H1 (cell line): ENCODE measurements at regions not wholly inside any gene's neighbourhood (a gene's known extent, or its start where the extent isn't known, plus 50 kb on each side); places are given as distances from the start of the nearest gene placed in this dataset.

Source experiments
- CTCF ChIA-PET: fragments of 300-600 bp; sonication (Branson Sonifier 250); formaldehyde crosslinking; loops from one replicate; lab custom pipeline; 2021; ENCODE audit not compliant: partially characterized antibody; lab: Charles Lee
- POLR2A ChIA-PET: fragments of 300-600 bp; sonication (Branson Sonifier 250); formaldehyde crosslinking; loops from one replicate; lab custom pipeline; 2021; ENCODE audit warnings: inconsistent platforms; ENCODE audit not compliant: partially characterized antibody; lab: Charles Lee
- DNase-seq, 2 experiments: peaks; one replicate each; pipeline versions ENCODE4 v3.0.0 to v3.0.0-alpha.2; 2010 to 2022; ENCODE audit warnings: low spot score in 2 of 2, low read depth in 1 of 2, mixed read lengths in 1 of 2
- FAIRE-seq: peaks from 2 replicates; lab custom pipeline; 2011; peaks lifted over from hg19 to GRCh38; lab: Jason Lieb, UNC
- H2AFZ ChIP-seq: 2 replicates; pipeline ENCODE4 v1.8.1; 2012; ENCODE audit warnings: low read length, inconsistent platforms
- H2AK5ac ChIP-seq: 2 replicates; pipeline ENCODE4 v1.6.1; 2013; ENCODE audit warnings: low read depth, low read length
- H2BK120ac ChIP-seq: replicated peaks from 2 replicates; pipeline ENCODE3; 2013; ENCODE audit warnings: low read depth, low read length, inconsistent platforms
- H2BK12ac ChIP-seq: 2 replicates; pipeline ENCODE4 v1.6.1; 2013; ENCODE audit warnings: low read depth, low read length
- H2BK15ac ChIP-seq: 2 replicates; pipeline ENCODE4 v1.6.1; 2013; ENCODE audit warnings: low read length
- H2BK20ac ChIP-seq: 2 replicates; pipeline ENCODE4 v1.6.1; 2013; ENCODE audit warnings: low read length
- H2BK5ac ChIP-seq: 2 replicates; pipeline ENCODE4 v1.6.1; 2013; ENCODE audit warnings: low read depth, low read length
- H3K14ac ChIP-seq: 2 replicates; pipeline ENCODE4 v1.6.1; 2013; ENCODE audit warnings: inconsistent platforms; ENCODE audit not compliant: insufficient read length
- H3K18ac ChIP-seq: 2 replicates; pipeline ENCODE4 v1.6.1; 2013; ENCODE audit warnings: low read length; ENCODE audit errors: extremely low read depth
- H3K23ac ChIP-seq: 2 replicates; pipeline ENCODE4 v1.6.1; 2013; ENCODE audit warnings: inconsistent platforms; ENCODE audit not compliant: insufficient read length
- H3K23me2 ChIP-seq: 2 replicates; pipeline ENCODE4 v1.6.1; 2013; ENCODE audit warnings: low read depth, low read length
- H3K27ac ChIP-seq: 2 replicates; pipeline ENCODE4 v1.6.1; 2011; ENCODE audit warnings: low read depth, low read length, inconsistent platforms
- H3K27me3 ChIP-seq, 4 experiments: replicated peaks in 1 of 4; 1 replicate in 1 of 4; 2 replicates in 3 of 4; pipeline versions ENCODE4 v1.6.1 to v1.8.1; 2011 to 2013; ENCODE audit warnings: low read length in 3 of 4, mild to moderate bottlenecking in 3 of 4, inconsistent platforms in 2 of 4, mixed read lengths in 2 of 4, moderate library complexity in 1 of 4; ENCODE audit not compliant: control insufficient read depth in 3 of 4, insufficient read depth in 3 of 4; ENCODE audit errors: extremely low read depth in 1 of 4
- H3K36me3 ChIP-seq, 4 experiments: 2 replicates each; pipeline versions ENCODE4 v1.6.1 to v1.8.1; 2011 to 2013; ENCODE audit warnings: mild to moderate bottlenecking in 4 of 4, low read length in 3 of 4, moderate library complexity in 2 of 4, control low read depth in 1 of 4, inconsistent platforms in 1 of 4; ENCODE audit not compliant: insufficient read depth in 4 of 4, control insufficient read depth in 2 of 4
- H3K4ac ChIP-seq: replicated peaks from 2 replicates; pipeline ENCODE3; 2013; ENCODE audit warnings: low read length, low read depth, mixed read lengths, inconsistent platforms; ENCODE audit not compliant: insufficient read length
- H3K4me1 ChIP-seq, 4 experiments: replicated peaks in 1 of 4; 1 replicate in 1 of 4; 2 replicates in 3 of 4; pipeline versions ENCODE4 v1.6.1 to v1.8.1; 2011 to 2013; ENCODE audit warnings: low read length in 3 of 4, inconsistent platforms in 2 of 4, mixed read lengths in 1 of 4; ENCODE audit not compliant: insufficient read depth in 4 of 4, control insufficient read depth in 3 of 4
- H3K4me2 ChIP-seq, 2 experiments: 2 replicates each; pipeline versions ENCODE4 v1.6.1 to v1.8.1; 2011 to 2013; ENCODE audit warnings: low read depth in 2 of 2, low read length in 2 of 2, control low read depth in 1 of 2, inconsistent platforms in 1 of 2, mild to moderate bottlenecking in 1 of 2; ENCODE audit not compliant: insufficient read depth in 1 of 2
- H3K4me3 ChIP-seq, 4 experiments: fragments of 200-600, 300-600 bp in 1 of 4; sonication (generic), shearing (Covaris generic), sonication (Bioruptor Twin) in 1 of 4; 2 replicates each; pipeline versions ENCODE4 v1.5.1 to v1.8.1; 2011 to 2016; ENCODE audit warnings: low read length in 4 of 4, low read depth in 3 of 4, control low read depth in 2 of 4, inconsistent platforms in 2 of 4, mild to moderate bottlenecking in 2 of 4, mixed read lengths in 1 of 4, moderate library complexity in 1 of 4; ENCODE audit not compliant: insufficient read depth in 2 of 4; ENCODE audit errors: extremely low read depth in 1 of 4
- H3K56ac ChIP-seq: replicated peaks from 2 replicates; pipeline ENCODE3; 2013; ENCODE audit warnings: low read depth, mild to moderate bottlenecking, mixed read lengths, low read length, inconsistent platforms; ENCODE audit not compliant: insufficient read length
- H3K79me1 ChIP-seq: 2 replicates; pipeline ENCODE4 v1.6.1; 2013; ENCODE audit warnings: low read depth, low read length, control low read depth
- H3K79me2 ChIP-seq, 2 experiments: 2 replicates each; pipeline versions ENCODE4 v1.6.1 to v1.8.1; 2012 to 2013; ENCODE audit warnings: low read length in 2 of 2, mild to moderate bottlenecking in 2 of 2, inconsistent platforms in 1 of 2; ENCODE audit not compliant: insufficient read depth in 2 of 2, control insufficient read depth in 1 of 2
- H3K9ac ChIP-seq, 4 experiments: replicated peaks in 1 of 4; 1 replicate in 1 of 4; 2 replicates in 3 of 4; pipeline versions ENCODE4 v1.6.1 to v1.8.1; 2011 to 2013; ENCODE audit warnings: low read depth in 3 of 4, low read length in 3 of 4, control low read depth in 2 of 4, mild to moderate bottlenecking in 2 of 4, moderate library complexity in 2 of 4, inconsistent platforms in 1 of 4; ENCODE audit errors: extremely low read depth in 1 of 4
- H3K9me3 ChIP-seq, 2 experiments: 2 replicates each; pipeline versions ENCODE4 v1.6.1 to v1.8.1; 2012 to 2013; ENCODE audit warnings: mild to moderate bottlenecking in 2 of 2, moderate library complexity in 2 of 2, control low read depth in 1 of 2, inconsistent platforms in 1 of 2, low read depth in 1 of 2, low read length in 1 of 2, mixed read lengths in 1 of 2; ENCODE audit not compliant: insufficient read depth in 2 of 2
- H4K20me1 ChIP-seq, 2 experiments: replicated peaks in 1 of 2; 2 replicates each; pipeline versions ENCODE3 to v1.8.1; 2011 to 2013; ENCODE audit warnings: inconsistent platforms in 2 of 2, low read length in 2 of 2, mild to moderate bottlenecking in 1 of 2; ENCODE audit not compliant: insufficient read depth in 2 of 2, control insufficient read depth in 1 of 2
- H4K5ac ChIP-seq: 2 replicates; pipeline ENCODE4 v1.6.1; 2013; ENCODE audit warnings: low read length, low read depth, mixed read lengths, inconsistent platforms; ENCODE audit not compliant: insufficient read length
- H4K8ac ChIP-seq: 2 replicates; pipeline ENCODE4 v1.8.0; 2013; ENCODE audit warnings: mild to moderate bottlenecking, moderate library complexity, low read length, inconsistent platforms; ENCODE audit not compliant: insufficient read depth; ENCODE audit errors: extremely low read depth
- H4K91ac ChIP-seq: replicated peaks from 2 replicates; pipeline ENCODE3; 2013; ENCODE audit warnings: low read length, mixed read lengths, inconsistent platforms; ENCODE audit not compliant: insufficient read length
- BCL11A ChIP-seq, 2 experiments: IDR thresholded peaks; one replicate each; pipeline ENCODE4 v1.6.1; 2011; ENCODE audit warnings: low read depth in 2 of 2, low read length in 2 of 2, mild to moderate bottlenecking in 2 of 2
- CEBPB ChIP-seq: IDR thresholded peaks from 2 replicates; pipeline ENCODE4 v1.6.1; 2012; ENCODE audit warnings: low read depth, low read length
- CHD1 ChIP-seq: IDR thresholded peaks from 2 replicates; pipeline ENCODE4 v1.6.1; 2012; ENCODE audit warnings: low read depth, low read length, improper control_type of control experiment
- CHD2 ChIP-seq: IDR thresholded peaks from 2 replicates; pipeline ENCODE4 v1.6.1; 2012; ENCODE audit warnings: low read length, improper control_type of control experiment
- CREB1 ChIP-seq: IDR thresholded peaks from 2 replicates; pipeline ENCODE4 v1.6.1; 2012; ENCODE audit warnings: inconsistent platforms
- EP300 ChIP-seq, 2 experiments: IDR thresholded peaks; 1 replicate in 1 of 2; 2 replicates in 1 of 2; pipeline ENCODE4 v1.6.1; 2011 to 2012; ENCODE audit warnings: low read depth in 2 of 2, low read length in 2 of 2, mild to moderate bottlenecking in 2 of 2, borderline replicate concordance in 1 of 2, inconsistent platforms in 1 of 2, moderate library complexity in 1 of 2
- KDM4A ChIP-seq: IDR thresholded peaks from one replicate; pipeline ENCODE4 v1.7.1; 2012; ENCODE audit warnings: low read depth, mild to moderate bottlenecking, moderate library complexity, low read length, inconsistent platforms; ENCODE audit not compliant: severe bottlenecking
- NRF1 ChIP-seq: IDR thresholded peaks from 2 replicates; pipeline ENCODE4 v1.6.1; 2011; ENCODE audit warnings: mild to moderate bottlenecking, low read depth, low read length, improper control_type of control experiment
- PHF8 ChIP-seq: fragments of 200-600 bp; sonication (generic); conservative IDR thresholded peaks from 2 replicates; pipeline ENCODE4 v1.7.1; 2012; ENCODE audit warnings: low read depth, mild to moderate bottlenecking, inconsistent platforms, low read length, moderate library complexity
- RXRA ChIP-seq: IDR thresholded peaks from 2 replicates; pipeline ENCODE4 v1.6.1; 2011; ENCODE audit warnings: low read depth, mild to moderate bottlenecking, low read length, moderate library complexity; ENCODE audit not compliant: insufficient read depth
- SP2 ChIP-seq: IDR thresholded peaks from 2 replicates; pipeline ENCODE4 v1.6.1; 2012; ENCODE audit warnings: mild to moderate bottlenecking, low read length, inconsistent platforms
- TBP ChIP-seq: IDR thresholded peaks from 2 replicates; pipeline ENCODE4 v1.6.1; 2011; ENCODE audit warnings: low read depth, low read length, improper control_type of control experiment
- WGBS, 2 experiments: shearing (Covaris generic) in 1 of 2; methylation state at CpG; one replicate each; pipeline versions ENCODE4 v1.1.6 to v1.1.7; 2013 to 2015; ENCODE audit warnings: low lambda C conversion rate in 2 of 2, mixed read lengths in 2 of 2, inconsistent platforms in 1 of 2, low coverage in 1 of 2, missing lambda C conversion rate in 1 of 2; ENCODE audit not compliant: insufficient replicate concordance in 2 of 2, insufficient coverage in 1 of 2, insufficient read length in 1 of 2; ENCODE audit errors: extremely low coverage in 1 of 2, missing lambda C conversion rate in 1 of 2; 5-methylcytosine and 5-hydroxymethylcytosine counted together

DNA sequence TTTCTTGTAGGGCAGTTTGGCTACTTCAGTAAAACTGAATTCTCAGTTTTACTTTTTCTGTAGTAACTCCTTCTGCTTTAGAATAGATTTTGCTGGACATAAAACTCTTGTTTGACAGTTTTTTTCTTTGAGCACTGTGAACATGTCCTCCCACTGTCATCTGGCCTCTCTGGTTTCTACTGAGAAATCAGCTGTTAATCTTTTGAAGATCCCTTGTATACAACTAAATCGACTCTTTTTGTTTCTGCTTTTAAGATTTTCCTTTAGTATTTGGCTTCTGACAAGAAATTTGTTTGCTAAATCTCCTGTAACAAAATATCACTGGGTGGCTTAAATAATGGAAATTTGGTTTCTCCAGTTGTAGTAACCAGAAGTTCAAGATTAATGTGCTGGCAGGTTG is 570.9 kb upstream of the RAB6C start:
- H3K4me3 ChIP-seq: no peak overlapping the region
- no peak overlapping the region for H3K9ac ChIP-seq
- H3K4me2 ChIP-seq: no peak overlapping the region
- H4K91ac ChIP-seq: no peak overlapping the region
- no peak overlapping the region for H3K14ac ChIP-seq
- no peak overlapping the region for H2AFZ ChIP-seq
- ChIA-PET POLR2A (no interaction called here), CTCF (interaction anchor here (1.0 kb wide), 1 partner anchor 11 kb away, joined by 3 read pairs; no protein-coding TSS in a partner anchor)
- no peak overlapping the region for H2BK5ac ChIP-seq
- H3K27me3 ChIP-seq: no peaks in the 10 kb centered on the region
- H3K9me3 ChIP-seq: 0 out of 4 replicates have a peak, but pooled peaks cover 0 to 2% of the 10 kb centered on the region in 2 experiments
- FAIRE-seq (no peak), DNase-seq (no peak)
- H3K27ac ChIP-seq: no peak overlapping the region
- H3K36me3 ChIP-seq: no peaks in the 10 kb centered on the region
- TF ChIP-seq TBP: no peak
- TF ChIP-seq PHF8: no peak
- TF ChIP-seq SP2: no peak
- no peak for TF ChIP-seq CREB1
- no peak for TF ChIP-seq EP300 (IDR thresholded peaks at IDR 0.05; ENCODE audit: borderline replicate concordance in 1 of 2, low read depth in 2 of 2, low read length in 2 of 2)
- TF ChIP-seq RXRA: no peak
- TF ChIP-seq KDM4A: no peak
- no peak for TF ChIP-seq CEBPB
- no peak for TF ChIP-seq CHD2
- no peak for TF ChIP-seq CHD1
- no peak for TF ChIP-seq BCL11A (IDR thresholded peaks at IDR 0.05; ENCODE audit: low read depth in 2 of 2, low read length in 2 of 2)
- no peak for TF ChIP-seq NRF1
- no peak overlapping the region for H4K8ac ChIP-seq
- H3K23me2 ChIP-seq: no peaks in the 10 kb centered on the region
- H2AK5ac ChIP-seq: no peak overlapping the region
- H2BK15ac ChIP-seq: no peak overlapping the region
- no peak overlapping the region for H3K4ac ChIP-seq
- no peak overlapping the region for H2BK120ac ChIP-seq
- H3K23ac ChIP-seq: no peak overlapping the region
- no peaks in the 10 kb centered on the region for H3K4me1 ChIP-seq
- H3K79me1 ChIP-seq: no peaks in the 10 kb centered on the region
- no peak overlapping the region for H2BK12ac ChIP-seq
- WGBS, 2 experiments: 88% methylated on average over 1 of the region's 1 CpG; no CpG with 5 or more reads in 1 of the 2 experiments
- no peak overlapping the region for H3K56ac ChIP-seq
- no peak overlapping the region for H2BK20ac ChIP-seq
- no peak overlapping the region for H3K18ac ChIP-seq
- no peak overlapping the region for H4K5ac ChIP-seq
- H3K79me2 ChIP-seq: no peaks in the 10 kb centered on the region
- no peaks in the 10 kb centered on the region for H4K20me1 ChIP-seq
